ENCODE measurements at regions not wholly inside any gene's neighbourhood (a gene's known extent, or its start where the extent isn't known, plus 50 kb on each side); places are given as distances from the start of the nearest gene placed in this dataset.
"Not testable (repeated sequence)": the region's sequence is repeated elsewhere in the genome, so short reads cannot be mapped to it uniquely, and the experiment has no call there.

- DNase-seq (ENCODE audit: low read depth) = no peak
- no peak for TF ChIP-seq CTCF (IDR thresholded peaks at IDR 0.05; ENCODE audit: low read depth, low read length)
- no peak for TF ChIP-seq MAX (IDR thresholded peaks at IDR 0.05; ENCODE audit: low read depth, low read length)
- TF ChIP-seq MYC (IDR thresholded peaks at IDR 0.05; ENCODE audit: low read depth, low read length) = no peak
- no peak for TF ChIP-seq POLR2A (IDR thresholded peaks at IDR 0.05; ENCODE audit: extremely low read depth, insufficient read length)
- no peak overlapping the region for H3K4me3 ChIP-seq (ENCODE audit: low read depth, low read length)
Observed at GRCh38 chr14:106807493-106807892, 1281.1 kb downstream of the TMEM121 start.

GRCh38 chr14:106808458-106808857 lies 1282.1 kb downstream of the TMEM121 start:
- DNase-seq (ENCODE audit: low read depth) = no peak
- no peak overlapping the region for H3K4me3 ChIP-seq (ENCODE audit: low read depth, low read length)
- no peak for TF ChIP-seq MAX (IDR thresholded peaks at IDR 0.05; ENCODE audit: low read depth, low read length)
- TF ChIP-seq CTCF (IDR thresholded peaks at IDR 0.05; ENCODE audit: low read depth, low read length) = no peak
- no peak for TF ChIP-seq MYC (IDR thresholded peaks at IDR 0.05; ENCODE audit: low read depth, low read length)
- TF ChIP-seq POLR2A (IDR thresholded peaks at IDR 0.05; ENCODE audit: extremely low read depth, insufficient read length) = no peak

- DNase-seq (ENCODE audit: low read depth) = no peak
- H3K4me3 ChIP-seq (ENCODE audit: low read depth, low read length) = no peak overlapping the region
- TF ChIP-seq MAX (IDR thresholded peaks at IDR 0.05; ENCODE audit: low read depth, low read length) (no peak), CTCF (IDR thresholded peaks at IDR 0.05; ENCODE audit: low read depth, low read length) (no peak), MYC (IDR thresholded peaks at IDR 0.05; ENCODE audit: low read depth, low read length) (no peak), POLR2A (IDR thresholded peaks at IDR 0.05; ENCODE audit: extremely low read depth, insufficient read length) (no peak)
Observed at GRCh38 chr14:106808907-106809306, 1282.5 kb downstream of the TMEM121 start.

GRCh38 chr14:106809615-106810014 lies 1283.2 kb downstream of the TMEM121 start:
- H3K4me3 ChIP-seq (ENCODE audit: low read depth, low read length) = no peak overlapping the region
- DNase-seq (ENCODE audit: low read depth) = no peak
- TF ChIP-seq CTCF (IDR thresholded peaks at IDR 0.05; ENCODE audit: low read depth, low read length) (no peak), MAX (IDR thresholded peaks at IDR 0.05; ENCODE audit: low read depth, low read length) (no peak), MYC (IDR thresholded peaks at IDR 0.05; ENCODE audit: low read depth, low read length) (no peak), POLR2A (IDR thresholded peaks at IDR 0.05; ENCODE audit: extremely low read depth, insufficient read length) (no peak)

GRCh38 chr14:106810168-106810567 lies 1283.8 kb downstream of the TMEM121 start:
- DNase-seq (ENCODE audit: low read depth) = peak; percentile 21
- not testable (repeated sequence) for H3K4me3 ChIP-seq (ENCODE audit: low read depth, low read length)

GRCh38 chr14:106811162-106811561 lies 1284.8 kb downstream of the TMEM121 start:
- TF ChIP-seq MYC (IDR thresholded peaks at IDR 0.05; ENCODE audit: low read depth, low read length) = no peak
- no peak for TF ChIP-seq CTCF (IDR thresholded peaks at IDR 0.05; ENCODE audit: low read depth, low read length)
- no peak for TF ChIP-seq POLR2A (IDR thresholded peaks at IDR 0.05; ENCODE audit: extremely low read depth, insufficient read length)
- no peak for TF ChIP-seq MAX (IDR thresholded peaks at IDR 0.05; ENCODE audit: low read depth, low read length)
- DNase-seq (ENCODE audit: low read depth) = no peak

More at GRCh38 chr14:106811162-106811561, 1284.8 kb downstream of the TMEM121 start:
- no peak overlapping the region for H3K4me3 ChIP-seq (ENCODE audit: low read depth, low read length)

Data from NB4 (cell line).